ENCODE measurements at regions not wholly inside any gene's neighbourhood (a gene's known extent, or its start where the extent isn't known, plus 50 kb on each side); places are given as distances from the start of the nearest gene placed in this dataset.

- TF ChIP-seq POLR2A (IDR thresholded peaks at IDR 0.05; ENCODE audit: low read depth, low read length) (no peak), POLR2AphosphoS5 (IDR thresholded peaks at IDR 0.05; ENCODE audit: low read depth, low read length) (no peak), TAF1 (IDR thresholded peaks at IDR 0.05; ENCODE audit: low read depth, low read length) (no peak), PAX5 (IDR thresholded peaks at IDR 0.05; ENCODE audit: insufficient read depth, low read length, severe bottlenecking) (no peak), SPI1 (IDR thresholded peaks at IDR 0.05; ENCODE audit: low read depth, low read length) (no peak), POU2F2 (IDR thresholded peaks at IDR 0.05; ENCODE audit: low read depth, low read length) (no peak)
These were observed 1382.5 kb downstream of the C4orf33 start for GRCh38 chr4:130478406-130478805.

All from GM12891 (cell line).